ENCODE measurements at regions not wholly inside any gene's neighbourhood (a gene's known extent, or its start where the extent isn't known, plus 50 kb on each side); places are given as distances from the start of the nearest gene placed in this dataset.

DNA sequence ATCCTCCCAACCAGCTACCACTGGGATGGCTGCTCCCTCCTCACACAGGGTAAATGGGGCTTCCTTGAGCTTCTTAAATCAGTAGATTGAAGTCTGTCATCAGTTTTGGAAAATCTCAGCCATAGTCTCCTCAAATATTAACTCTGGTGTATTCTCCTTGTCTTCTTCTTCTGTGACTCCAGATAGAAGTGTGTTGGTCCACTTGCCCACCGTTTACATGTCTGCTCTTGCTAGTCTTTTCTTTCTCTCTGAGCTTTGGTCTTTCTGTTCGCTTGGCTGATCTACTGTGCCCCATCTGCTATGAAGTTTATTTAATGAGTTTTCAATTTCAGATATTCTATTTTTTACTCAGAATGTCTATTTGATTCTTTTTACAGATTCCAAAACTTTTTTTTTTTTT lies 281.7 kb upstream of the HDAC4 start:
- no peak for DNase-seq

DNA sequence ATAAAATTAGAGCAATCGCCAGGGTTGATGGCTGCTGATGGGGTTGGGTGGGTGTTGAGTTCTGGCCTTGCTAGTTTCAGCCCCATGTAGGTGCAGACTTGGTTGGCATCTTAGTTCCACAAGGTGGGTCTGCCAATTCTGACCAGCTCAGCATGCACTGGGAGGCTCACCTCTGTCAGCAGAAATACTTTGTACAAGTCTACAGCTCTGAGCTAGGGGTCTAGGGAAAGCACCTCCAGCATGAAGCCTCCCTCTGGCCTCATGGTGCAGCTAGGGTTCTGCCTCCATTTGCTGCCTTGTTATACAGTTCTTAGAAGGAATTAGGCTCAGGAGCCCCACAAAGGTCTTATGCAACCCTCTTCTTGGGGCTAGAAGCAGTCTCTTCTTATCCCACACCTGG lies 278.9 kb upstream of the HDAC4 start:
- no peak for DNase-seq

DNA sequence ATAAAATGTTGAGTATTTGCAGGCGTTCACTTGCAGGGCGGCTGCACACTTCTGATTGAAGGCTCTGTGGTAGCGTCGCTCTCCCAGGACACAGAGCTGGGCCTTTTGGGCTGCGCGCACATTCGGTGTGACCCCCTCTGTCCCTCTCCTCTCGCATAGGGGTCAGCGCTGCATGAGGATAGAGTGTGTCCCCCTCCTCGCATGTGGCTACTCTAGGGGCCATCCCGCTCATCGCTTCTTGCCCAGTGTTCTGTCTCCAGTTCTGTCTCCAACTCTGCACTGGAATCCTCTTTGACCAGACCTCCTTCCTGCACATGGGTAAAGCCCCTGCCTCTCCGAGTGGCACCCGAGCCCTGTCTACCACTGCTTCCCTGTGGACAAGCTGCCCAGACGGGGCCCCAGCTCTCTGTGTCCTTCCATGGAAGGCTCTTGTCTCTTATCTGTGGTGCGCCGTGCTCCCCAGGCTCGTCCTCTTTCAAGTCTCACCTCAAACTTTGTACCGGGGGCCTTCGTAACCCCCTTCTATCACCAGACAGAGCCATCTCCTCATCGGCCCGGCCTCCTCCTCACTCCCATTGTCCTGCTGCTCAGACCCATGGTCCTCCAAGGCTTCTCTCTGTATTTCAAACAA lies 278.0 kb upstream of the HDAC4 start:
- DNase-seq = no peak

DNA sequence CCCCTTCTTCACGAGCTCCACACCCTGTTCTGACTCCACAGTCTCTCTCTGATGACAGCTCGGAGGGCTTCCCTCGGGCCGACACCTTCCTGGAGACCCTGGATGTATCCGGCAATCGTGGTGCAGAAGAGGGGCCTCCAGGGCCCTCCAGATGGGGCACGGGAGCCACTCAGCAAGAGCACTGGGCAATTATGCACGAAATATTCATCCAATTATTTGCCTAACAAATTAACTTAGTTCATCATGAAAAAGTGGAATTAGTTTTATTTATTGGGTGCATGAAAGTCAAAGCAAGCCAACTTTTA lies 277.3 kb upstream of the HDAC4 start:
- no peak for DNase-seq

DNA sequence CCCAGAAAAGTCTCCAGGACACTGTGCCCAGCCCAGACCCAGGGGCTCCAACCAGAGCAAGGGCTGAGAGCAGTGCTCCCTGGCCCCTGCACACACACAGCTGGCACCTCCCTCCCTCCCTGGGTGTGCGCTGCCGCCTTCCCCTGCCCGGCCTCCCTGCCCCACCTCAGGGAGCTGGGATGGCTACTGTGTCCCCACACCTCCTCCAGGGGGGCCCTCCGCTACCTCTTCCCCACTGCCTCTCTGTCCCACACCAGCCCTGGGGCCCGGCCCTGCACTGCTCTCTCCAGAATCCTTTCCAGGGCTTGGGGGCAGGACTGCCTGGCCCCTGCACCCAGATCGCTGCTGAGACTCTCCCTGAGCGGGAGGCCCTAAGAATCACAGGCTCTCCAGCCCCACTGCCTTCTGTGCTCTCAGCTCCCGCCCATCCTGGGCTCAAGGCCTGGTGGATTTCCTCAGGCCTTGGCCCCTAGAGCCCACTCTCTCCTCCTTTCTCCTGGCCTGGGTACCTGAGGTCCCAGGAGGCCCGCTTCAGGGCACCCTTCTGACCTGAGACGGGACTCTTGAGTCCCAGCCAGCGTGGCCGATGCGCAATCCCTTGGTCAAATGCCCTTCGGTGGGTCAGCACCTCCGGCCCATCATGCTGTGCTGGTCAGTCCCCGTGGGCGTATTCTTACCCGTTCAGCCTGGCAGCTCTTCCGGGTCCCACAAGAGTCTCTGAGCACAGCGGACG lies 276.8 kb upstream of the HDAC4 start:
- no peak for DNase-seq

DNA sequence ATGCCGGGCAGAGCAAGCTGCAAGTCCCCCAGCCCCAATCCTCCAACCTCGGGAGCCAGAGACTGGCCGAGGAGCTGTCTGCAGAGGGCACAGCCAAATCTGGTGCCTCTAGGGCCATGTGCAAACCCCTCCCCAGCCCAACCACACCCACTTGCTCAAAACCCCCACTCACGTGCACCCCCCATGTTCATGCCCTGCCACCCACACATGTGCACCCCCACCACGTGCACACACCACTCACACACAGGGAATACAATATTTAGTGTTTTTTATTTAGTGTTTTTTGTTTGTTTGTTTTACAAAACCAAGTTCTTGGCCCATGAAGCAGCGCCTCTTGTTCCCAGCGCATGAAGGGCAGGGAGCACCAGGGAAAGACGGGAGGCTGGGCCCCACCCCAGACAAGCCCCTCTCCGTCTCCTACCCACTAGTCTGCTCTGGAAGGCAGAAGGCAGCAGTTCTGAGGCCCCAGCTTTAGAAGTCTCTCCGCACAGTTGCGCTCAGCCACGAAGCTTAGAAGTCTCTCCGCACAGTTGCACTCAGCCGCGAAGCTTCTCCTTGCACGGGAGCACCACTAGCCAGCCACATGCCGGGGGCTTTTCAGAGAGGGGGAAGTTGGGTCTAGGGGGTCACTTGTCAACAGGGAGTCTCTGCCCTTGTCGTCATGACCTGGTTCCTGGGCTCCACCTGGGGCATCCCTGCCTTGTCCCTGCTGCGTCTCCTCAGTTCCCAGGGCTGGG lies 276.1 kb upstream of the HDAC4 start:
- DNase-seq = no peak

DNA sequence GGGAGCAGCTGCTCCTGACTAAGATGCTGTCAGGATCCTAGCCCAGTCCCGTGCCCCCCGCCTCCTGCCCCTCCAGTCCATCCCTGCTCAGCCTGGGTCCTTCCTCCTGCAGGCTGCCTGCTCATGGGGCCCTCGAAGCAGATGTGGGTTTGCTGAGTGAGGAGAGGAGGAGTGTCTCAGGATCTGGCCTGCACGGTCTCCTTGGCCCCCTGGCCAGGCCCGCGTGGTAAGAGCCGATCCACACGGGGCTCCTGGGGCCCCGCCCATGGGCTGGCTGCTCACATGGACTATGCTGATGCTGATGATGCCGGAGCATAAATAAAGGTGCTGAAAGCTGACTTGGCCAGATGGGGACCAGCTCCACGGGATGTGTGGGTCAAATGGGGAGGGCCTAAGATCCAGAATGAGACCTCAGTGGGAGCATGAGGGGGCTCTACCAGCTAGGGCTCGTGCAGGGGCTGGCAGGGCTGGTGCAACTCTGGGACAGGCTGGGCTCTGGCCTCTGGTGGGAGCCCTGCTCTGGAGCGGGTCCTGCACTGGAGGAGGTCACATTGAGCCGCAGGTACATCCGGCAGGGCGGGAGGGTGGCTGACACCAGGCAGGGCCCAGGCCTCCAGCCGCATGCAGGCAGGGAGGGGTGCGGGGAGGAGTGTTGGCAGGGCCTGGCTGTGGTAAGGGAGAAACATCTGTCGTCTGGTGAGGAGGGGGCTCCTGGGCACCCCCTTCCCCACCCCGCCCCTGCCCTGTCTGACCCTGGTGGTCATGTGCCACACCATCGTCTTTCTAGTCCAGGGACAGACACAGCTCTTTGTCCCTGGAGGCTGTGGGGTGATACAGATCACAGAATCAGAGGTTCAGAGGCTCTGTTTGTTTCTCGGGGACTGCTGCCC lies 275.3 kb upstream of the HDAC4 start:
- DNase-seq = no peak

DNA sequence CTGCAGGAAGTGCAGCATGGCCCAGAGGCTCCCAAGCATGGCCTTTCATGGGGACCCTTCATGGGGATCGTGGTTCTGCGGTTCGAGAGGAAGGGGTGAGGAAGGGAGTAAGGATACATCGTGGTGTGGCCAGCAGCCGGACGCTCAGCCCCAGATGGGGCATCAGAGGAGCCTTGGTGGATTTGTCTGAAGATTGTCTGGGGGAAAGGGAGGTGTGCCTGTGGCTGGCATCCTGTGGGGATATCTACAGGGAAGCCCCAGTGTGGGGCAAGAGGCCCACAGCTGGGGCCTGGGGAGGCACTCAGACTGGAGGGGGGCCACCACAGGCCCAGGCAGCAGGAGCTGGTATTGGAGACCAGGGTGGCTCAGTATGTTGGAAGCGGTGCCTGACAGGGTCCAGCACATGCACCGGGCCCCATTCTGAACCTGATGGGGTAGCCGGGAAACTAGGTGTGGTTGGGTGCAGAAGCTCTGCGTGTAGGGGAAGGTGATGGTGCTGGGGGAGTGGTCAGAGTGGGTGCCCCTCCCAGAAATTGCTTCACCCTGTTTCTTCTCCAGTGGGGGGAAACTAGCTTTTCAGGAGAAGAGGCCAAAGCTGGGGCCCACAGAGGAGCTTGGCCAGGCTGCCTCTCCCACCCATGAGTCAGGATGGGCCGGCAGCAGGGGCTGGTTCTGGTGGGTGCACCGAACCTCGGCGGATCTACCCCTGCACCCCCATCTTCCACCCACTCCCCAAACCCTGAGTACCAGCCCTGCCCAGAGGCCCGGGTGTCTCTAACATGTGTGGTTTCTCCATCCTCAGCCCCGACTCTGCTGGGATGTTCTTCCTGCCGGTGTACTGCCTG lies 274.4 kb upstream of the HDAC4 start:
- no peak for DNase-seq

DNA sequence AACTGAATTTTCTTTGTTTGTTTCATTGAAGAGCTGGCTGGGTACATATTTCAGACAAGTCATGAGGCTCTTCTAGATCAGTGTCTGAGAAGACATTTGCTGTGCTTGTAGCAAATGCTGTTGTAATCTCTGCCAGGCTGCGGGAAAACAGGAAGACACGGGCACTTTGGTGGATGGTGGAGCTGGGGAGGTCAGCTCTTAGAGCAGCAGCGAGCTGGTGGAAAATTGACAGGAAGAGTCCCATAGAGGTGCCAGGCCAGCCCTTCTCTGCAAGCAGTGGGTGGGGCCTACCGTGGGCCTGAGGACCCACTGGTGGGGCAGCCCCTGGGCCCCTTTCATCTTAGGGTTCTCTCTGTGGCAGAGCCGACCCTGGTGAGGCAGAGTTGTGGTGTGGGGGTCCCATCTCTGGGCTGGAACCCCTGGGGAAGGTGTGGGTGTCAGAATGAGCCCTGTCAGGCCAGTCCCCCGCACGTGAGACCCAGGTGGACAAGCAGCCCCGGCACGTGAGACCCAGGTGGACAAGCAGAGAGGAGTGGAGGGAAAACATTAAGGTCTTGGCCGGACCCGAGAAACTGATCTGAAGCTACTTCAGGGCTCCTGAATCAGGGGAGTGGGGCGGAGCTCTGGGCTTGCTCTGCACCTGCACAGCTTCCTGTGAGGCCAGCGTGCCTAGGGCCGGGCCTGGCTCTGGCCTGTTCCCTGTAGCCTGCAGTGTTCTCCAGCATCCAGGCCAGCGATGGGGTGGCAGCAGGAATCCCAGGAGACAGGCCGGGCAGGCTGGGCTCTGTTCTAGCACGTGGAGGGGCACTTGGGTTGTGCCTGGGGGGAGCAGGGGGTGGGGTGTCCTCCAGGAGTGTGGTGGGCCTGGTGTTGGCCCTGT lies 273.5 kb upstream of the HDAC4 start:
- no peak for DNase-seq

DNA sequence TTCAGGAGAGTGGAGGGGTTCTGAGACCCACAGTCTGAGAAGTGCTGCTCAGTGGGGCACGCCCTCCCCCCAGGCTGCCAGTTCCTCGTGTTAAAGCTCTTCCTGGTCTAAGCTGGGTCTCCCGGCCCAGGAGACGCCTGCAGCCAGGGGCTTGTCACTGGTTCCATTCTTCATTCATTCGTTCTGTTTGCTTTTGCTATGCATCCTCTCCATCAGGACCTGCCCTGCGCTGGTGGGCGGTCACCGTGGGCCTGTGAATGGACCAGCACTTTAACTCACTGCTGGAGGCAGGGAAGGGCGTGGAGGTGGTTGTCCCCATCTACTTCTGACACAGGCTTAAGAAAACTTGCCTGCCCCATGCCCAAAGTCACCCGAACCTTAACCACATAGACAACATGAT lies 272.8 kb upstream of the HDAC4 start:
- no peak for DNase-seq

DNA sequence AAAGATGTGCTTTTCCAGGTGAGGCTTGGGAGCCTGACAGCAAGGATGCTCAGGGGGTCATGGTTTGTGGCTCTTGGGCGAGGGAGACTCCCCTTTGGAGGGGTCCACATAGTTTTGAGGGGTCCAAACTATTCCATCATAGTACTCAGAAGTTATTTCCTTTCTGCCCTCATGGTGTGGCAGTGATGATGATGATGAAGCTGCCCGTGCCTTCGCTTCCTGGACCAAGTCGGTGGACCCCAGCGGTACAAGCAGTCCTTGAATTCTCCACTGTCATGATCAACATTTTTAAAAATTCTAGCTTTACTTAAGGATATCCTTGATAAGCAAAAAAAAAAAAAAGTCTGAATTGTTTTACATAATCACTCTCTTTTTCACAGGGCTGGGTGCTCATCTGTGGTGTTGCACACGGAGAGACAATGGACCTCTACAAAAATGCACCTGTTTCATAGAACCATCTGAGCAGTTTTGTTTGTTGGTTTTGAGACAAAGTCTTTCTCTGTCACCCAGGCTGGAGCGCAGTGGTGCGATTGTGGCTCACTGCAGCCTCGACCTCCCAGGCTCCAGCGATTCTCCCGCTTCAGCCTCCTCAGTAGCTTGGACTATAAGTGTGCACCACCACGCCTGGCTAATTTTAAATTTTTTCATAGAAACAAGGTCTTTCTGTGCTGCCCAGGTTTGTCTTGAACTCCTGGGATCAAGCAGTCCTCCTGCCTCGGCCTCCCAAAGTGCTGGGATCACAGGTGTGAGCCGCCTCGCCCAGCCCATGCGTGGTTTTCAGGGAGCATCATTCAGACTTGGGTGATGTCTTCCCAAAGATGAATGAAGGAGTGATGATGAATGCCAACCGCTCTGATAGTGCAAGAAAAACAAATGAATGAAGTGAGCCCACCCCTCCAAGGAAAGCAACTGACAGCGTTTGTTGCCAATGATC lies 271.4 kb upstream of the HDAC4 start:
- no peak for DNase-seq

DNA sequence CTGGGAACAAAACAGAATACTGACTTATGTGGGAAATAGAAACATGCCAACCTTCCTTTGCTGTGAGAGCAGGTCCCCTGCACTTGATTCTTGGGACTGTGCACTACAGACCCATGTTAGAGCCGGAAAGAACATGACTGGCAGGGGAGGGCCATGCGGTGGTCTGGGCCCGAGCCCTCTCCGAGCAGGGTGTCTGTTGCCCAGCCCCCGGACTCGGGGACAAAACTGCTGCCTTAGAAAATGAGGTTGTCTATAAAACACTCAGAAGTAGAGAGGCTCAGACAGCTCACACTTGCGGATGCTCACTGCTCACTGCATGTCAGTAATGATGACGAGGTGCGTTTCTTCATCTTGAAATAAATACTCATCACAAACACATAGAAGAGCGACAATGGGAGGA lies 270.7 kb upstream of the HDAC4 start:
- DNase-seq = no peak

DNA sequence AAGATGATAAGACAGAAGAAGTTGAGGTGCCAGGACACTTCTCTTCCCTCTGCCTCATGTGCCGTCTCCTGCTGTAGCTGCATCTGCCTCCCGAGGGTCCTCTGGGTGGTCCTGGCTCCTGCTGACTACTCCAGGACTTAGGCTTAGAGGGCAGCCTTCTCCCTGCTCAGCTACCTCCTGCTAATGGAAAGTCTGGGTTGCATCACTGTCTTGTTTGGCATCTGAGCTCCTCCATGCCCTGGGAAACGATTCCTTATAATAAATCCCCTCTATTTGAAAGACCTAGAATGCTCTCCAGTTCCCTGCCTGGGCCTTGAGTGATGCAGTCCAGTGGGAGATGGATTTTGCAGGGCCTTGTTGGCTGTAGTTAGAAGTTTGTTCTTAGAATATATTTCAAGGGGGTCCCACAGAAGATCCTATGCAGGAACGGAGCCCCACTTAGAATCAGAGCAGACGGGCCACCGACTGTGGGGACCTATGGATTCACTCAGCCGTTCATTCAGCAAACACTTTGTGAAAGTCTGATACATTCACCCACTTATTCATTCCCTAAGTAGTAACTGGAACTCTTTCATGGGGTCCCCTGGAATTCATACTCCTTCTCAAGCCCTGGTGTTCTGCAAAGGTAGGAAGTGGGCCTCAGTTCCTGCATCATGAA lies 269.8 kb upstream of the HDAC4 start:
- no peak for DNase-seq

DNA sequence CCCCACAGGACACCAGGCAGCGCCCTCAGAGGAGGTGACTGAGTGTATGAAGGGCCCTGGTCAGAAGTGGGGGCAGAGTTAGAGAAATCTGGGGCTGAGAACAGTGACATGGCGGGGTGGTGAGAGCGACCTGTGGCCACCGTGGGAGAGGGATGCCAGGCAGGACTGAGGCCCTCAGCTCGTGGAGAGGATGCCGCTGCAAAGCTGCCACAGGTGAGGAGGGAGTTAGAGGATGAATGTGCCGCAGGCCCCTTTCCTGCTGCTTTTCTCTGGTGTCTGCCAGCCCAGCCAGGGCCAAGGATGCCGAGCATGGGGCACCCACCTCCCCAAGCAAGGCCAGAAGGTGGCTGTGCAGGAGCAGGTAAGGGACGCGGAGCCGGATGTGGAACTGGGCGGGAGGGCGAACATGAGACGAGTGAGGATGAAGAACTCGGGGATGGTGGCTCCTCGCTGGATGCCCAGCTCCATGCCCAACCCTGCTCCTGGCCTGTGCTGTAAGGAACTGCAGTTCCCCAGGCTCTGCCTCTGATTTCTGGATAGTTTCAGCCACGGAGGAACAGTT lies 269.2 kb upstream of the HDAC4 start:
- DNase-seq = no peak

DNA sequence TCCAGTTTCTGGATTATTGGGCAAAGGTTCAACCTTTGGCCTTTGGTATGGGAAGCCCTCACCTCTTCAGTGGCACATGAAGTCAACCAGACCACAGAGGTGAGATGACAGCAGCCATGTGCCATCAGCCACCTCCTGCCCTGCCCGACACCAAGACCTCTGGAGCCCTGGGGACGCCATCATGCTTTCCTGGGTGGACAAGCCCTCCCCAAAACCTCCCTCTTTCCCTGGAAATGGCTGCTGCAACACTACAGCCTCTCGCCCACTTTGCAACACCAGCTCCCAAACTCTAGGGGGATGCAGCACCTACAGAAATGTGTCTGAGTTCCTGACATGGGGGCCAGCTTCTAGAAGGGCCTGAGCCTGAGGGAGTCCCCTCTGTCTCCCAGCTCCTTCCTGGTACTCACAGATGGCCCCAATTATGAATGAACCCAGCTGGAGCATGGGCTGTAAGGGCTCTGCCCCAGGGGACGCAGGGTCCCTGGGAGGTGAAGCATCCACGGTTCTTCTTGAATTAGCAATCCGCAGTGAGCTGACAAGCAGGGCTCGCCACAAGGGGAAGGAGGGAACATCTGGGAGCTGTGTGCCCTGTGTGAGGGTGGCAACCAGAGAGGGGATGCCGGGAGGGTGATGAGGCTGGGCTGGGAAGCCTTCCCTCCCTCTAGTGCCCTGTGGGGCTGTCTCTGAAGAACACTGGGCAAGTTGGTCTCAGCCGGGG lies 268.5 kb upstream of the HDAC4 start:
- no peak for DNase-seq

DNA sequence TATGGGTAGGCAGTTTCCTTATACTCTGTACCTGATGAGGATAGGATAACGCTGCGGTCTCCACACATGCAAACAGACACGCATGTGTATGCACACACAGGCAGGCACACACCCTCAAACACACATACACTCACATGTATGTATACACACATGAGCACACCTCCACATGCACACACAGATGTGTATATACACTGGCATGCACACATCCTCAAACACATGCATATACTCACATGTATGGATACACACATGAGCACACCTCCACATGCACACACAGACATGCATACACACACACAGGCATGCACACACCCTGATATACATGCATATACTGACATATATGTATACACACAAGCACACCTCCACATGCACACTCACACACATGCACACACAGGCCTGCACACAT lies 267.8 kb upstream of the HDAC4 start:
- no peak for DNase-seq

DNA sequence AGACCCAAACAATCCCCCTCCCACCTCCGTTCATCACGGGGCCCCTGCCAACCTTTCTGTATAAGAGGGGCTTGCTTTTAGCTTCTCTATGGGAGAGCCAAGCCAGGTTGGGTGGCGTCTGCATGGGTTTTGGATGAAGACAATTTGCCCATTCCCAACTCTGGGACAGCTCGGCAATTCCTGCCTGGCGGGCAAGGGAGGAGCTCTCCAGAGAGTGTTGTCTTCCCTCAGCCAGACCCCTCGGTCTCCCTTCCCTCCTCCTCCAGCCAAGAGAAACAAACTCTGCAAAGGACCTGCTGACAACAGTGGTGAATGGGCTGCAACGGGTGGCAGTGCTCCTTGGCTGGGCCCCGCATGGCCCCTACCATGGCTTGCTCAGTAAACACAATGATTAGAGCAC lies 267.2 kb upstream of the HDAC4 start:
- no peak for DNase-seq

DNA sequence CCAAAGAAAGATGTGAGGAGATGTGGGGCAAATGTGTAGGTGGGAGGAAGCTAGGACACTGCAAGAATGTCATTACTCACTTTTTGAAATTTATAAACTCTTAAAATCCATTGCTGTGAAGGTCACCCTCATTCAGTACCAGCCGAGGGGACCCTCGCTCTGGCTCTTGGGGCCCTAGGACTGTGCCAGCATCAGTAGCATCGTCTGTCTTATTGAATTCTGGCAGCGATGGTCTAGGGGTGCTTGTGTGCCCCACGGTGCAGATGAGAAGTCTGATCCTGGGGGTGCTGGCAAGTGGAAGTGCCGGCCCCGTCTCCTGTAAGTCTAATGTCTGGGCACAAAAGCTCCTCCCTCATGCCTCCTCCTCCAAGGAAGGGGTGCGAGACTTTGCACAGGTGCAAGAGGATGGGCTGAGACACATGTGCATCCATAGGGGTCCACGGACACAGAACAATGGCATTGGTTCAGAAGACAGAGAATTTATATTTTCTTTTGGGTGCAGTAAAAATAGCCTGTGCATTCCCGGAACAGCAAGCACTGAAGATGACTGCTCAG lies 266.7 kb upstream of the HDAC4 start:
- no peak for DNase-seq

Measured in retina (tissue), 1 donor.